Keratinocyte (primary cell): ENCODE measurements at regions not wholly inside any gene's neighbourhood (a gene's known extent, or its start where the extent isn't known, plus 50 kb on each side); places are given as distances from the start of the nearest gene placed in this dataset.

Experiments used
- DNase-seq: peaks from one replicate; pipeline ENCODE4 v3.0.0-alpha.2; 2011; ENCODE audit warnings: low read depth, missing footprints, low spot score
- FAIRE-seq: peaks from 2 replicates; lab custom pipeline; 2011; peaks lifted over from hg19 to GRCh38; lab: Jason Lieb, UNC
- H2AFZ ChIP-seq: 2 replicates; pipeline ENCODE4 v1.6.0; 2012; ENCODE audit warnings: low read length, control low read depth, inconsistent platforms; ENCODE audit not compliant: control insufficient read depth
- H3K27ac ChIP-seq: 2 replicates; pipeline ENCODE4 v1.5.1; 2011; ENCODE audit warnings: low read length; ENCODE audit not compliant: control insufficient read depth, insufficient read depth
- H3K27me3 ChIP-seq: 3 replicates; pipeline ENCODE4 v1.6.0; 2011; ENCODE audit warnings: low read length; ENCODE audit not compliant: control insufficient read depth, insufficient read depth; ENCODE audit errors: extremely low read depth
- H3K36me3 ChIP-seq, 2 experiments: 2 replicates in 1 of 2; 3 replicates in 1 of 2; pipeline ENCODE4 v1.5.1; 2011; ENCODE audit warnings: low read length in 2 of 2, mild to moderate bottlenecking in 1 of 2; ENCODE audit not compliant: control insufficient read depth in 2 of 2, insufficient read depth in 2 of 2; ENCODE audit errors: extremely low read depth in 1 of 2
- H3K4me1 ChIP-seq: 3 replicates; pipeline ENCODE4 v1.5.1; 2011; ENCODE audit warnings: low read length; ENCODE audit not compliant: control insufficient read depth, insufficient read depth; ENCODE audit errors: extremely low read depth
- H3K4me2 ChIP-seq: 3 replicates; pipeline ENCODE4 v1.6.0; 2011; ENCODE audit warnings: low read depth, low read length; ENCODE audit not compliant: control insufficient read depth, insufficient read depth; ENCODE audit errors: extremely low read depth
- H3K4me3 ChIP-seq, 3 experiments: fragments of 200-600 bp in 1 of 3; sonication (generic) in 1 of 3; 2 replicates in 2 of 3; 3 replicates in 1 of 3; pipeline ENCODE4 v1.5.1; 2011 to 2016; ENCODE audit warnings: low read length in 3 of 3, mild to moderate bottlenecking in 3 of 3, control low read depth in 2 of 3, inconsistent platforms in 1 of 3, low read depth in 1 of 3, mixed read lengths in 1 of 3, mixed run types in 1 of 3, moderate library complexity in 1 of 3; ENCODE audit not compliant: control insufficient read depth in 2 of 3, insufficient read depth in 2 of 3; ENCODE audit errors: extremely low read depth in 1 of 3
- H3K79me2 ChIP-seq: 2 replicates; pipeline ENCODE4 v1.6.0; 2012; ENCODE audit warnings: low read length; ENCODE audit not compliant: control insufficient read depth, insufficient read depth
- H3K9ac ChIP-seq: 3 replicates; pipeline ENCODE4 v1.6.0; 2011; ENCODE audit warnings: low read length; ENCODE audit not compliant: control insufficient read depth, insufficient read depth; ENCODE audit errors: extremely low read depth
- H3K9me1 ChIP-seq: 3 replicates; pipeline ENCODE4 v1.6.0; 2011; ENCODE audit warnings: low read length; ENCODE audit not compliant: control insufficient read depth, insufficient read depth; ENCODE audit errors: extremely low read depth
- H3K9me3 ChIP-seq: 2 replicates; pipeline ENCODE4 v1.5.1; 2012; ENCODE audit warnings: low read depth, low read length; ENCODE audit not compliant: control insufficient read depth
- H4K20me1 ChIP-seq: 3 replicates; pipeline ENCODE4 v1.6.0; 2011; ENCODE audit warnings: low read length; ENCODE audit not compliant: control insufficient read depth, insufficient read depth; ENCODE audit errors: extremely low read depth
- EZH2 ChIP-seq: IDR thresholded peaks from one replicate; pipeline ENCODE4 v1.6.1; 2012; ENCODE audit warnings: inconsistent platforms, mild to moderate bottlenecking, low read length, moderate library complexity
- dilution Hi-C: fragments of 300-500 bp; cut with MboI; formaldehyde crosslinking; loops from one replicate; pipeline ENCODE4 v1.7.0; 2020; ENCODE audit warnings: low sequenced_read_pairs; ENCODE audit not compliant: extremely low pct_ligation_motif_present
- TF ChIP-seq, protein P1 (sequence below), 3 experiments: IDR thresholded peaks in 1 of 3; conservative IDR thresholded peaks in 1 of 3; optimal IDR thresholded peaks in 1 of 3; 2 replicates in 2 of 3; 3 replicates in 1 of 3; pipeline versions ENCODE3 to v1.5.1; 2011; ENCODE audit warnings: low read length in 3 of 3, mild to moderate bottlenecking in 3 of 3, moderate library complexity in 2 of 3, control low read depth in 1 of 3, inconsistent platforms in 1 of 3; ENCODE audit not compliant: insufficient read depth in 2 of 3; ENCODE audit errors: extremely low read depth in 1 of 3

DNA sequence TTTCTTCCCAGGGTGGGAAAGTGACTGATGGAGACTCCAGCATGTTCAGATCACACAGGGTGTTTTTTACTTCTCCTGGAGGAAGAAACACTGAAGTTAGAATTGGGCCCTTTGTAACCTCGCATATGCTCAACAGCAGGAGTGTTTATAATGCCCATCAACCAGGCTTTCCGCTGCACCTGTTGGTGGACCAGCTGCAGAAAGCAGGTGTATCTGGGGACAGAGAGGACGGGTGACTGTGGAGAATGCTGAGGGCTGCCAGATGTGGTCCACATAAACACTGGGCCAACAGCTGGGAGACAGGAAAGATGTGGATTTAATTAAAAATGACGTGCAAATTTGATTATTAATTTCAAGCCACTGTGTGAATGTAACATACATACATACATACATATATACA lies 335.5 kb upstream of the SPRED2 start:
- H3K9ac ChIP-seq = no peak overlapping the region
- DNase-seq (no peak), FAIRE-seq (no peak)
- no peaks in the 10 kb centered on the region for H3K36me3 ChIP-seq
- no peaks in the 10 kb centered on the region for H3K9me1 ChIP-seq
- no peaks in the 10 kb centered on the region for H3K9me3 ChIP-seq
- no peaks in the 10 kb centered on the region for H3K79me2 ChIP-seq
- no peak overlapping the region for H3K27ac ChIP-seq
- no peaks in the 10 kb centered on the region for H3K27me3 ChIP-seq
- H2AFZ ChIP-seq = no peak overlapping the region
- no peak overlapping the region for H3K4me3 ChIP-seq
- no peak overlapping the region for H3K4me2 ChIP-seq
- H4K20me1 ChIP-seq = no peaks in the 10 kb centered on the region
- H3K4me1 ChIP-seq = no peaks in the 10 kb centered on the region
- TF ChIP-seq EZH2 = no peak
- TF ChIP-seq, protein P1, sequence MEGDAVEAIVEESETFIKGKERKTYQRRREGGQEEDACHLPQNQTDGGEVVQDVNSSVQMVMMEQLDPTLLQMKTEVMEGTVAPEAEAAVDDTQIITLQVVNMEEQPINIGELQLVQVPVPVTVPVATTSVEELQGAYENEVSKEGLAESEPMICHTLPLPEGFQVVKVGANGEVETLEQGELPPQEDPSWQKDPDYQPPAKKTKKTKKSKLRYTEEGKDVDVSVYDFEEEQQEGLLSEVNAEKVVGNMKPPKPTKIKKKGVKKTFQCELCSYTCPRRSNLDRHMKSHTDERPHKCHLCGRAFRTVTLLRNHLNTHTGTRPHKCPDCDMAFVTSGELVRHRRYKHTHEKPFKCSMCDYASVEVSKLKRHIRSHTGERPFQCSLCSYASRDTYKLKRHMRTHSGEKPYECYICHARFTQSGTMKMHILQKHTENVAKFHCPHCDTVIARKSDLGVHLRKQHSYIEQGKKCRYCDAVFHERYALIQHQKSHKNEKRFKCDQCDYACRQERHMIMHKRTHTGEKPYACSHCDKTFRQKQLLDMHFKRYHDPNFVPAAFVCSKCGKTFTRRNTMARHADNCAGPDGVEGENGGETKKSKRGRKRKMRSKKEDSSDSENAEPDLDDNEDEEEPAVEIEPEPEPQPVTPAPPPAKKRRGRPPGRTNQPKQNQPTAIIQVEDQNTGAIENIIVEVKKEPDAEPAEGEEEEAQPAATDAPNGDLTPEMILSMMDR (optimal IDR thresholded peaks at IDR 0.05 in 1 of 3, IDR thresholded peaks at IDR 0.05 in 1 of 3, conservative IDR thresholded peaks at IDR 0.05 in 1 of 3; ENCODE audit: extremely low read depth in 1 of 3, insufficient read depth in 2 of 3, low read length in 3 of 3) = no peak
- dilution Hi-C loops = no loop called here

DNA sequence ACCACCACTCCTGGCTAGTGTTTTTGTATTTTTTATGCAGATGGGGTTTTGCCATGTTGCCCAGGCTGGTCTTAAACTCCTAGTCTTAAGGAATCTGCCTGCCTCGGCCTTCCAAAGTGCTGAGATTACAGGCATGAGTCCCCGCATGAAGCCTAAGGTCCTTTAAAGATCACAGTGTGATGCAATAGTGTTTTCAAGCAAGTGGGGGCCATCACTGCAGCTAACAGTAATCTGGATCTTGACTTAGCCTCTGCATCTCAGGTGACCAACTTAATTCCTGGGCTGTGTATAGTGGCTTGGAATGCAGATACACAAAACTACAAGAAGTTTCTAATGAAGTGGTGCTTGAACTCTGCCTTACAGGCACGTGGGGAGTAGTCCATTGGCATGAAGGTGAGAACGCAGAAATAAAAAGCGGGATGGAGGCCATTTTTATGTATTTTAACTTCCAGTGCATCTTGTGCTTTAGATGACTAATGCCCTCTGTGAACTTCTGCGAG lies 334.4 kb upstream of the SPRED2 start:
- DNase-seq (no peak), FAIRE-seq (no peak)
- Histone ChIP-seq H3K4me3 (no peak overlapping the region), H3K9me3 (no peaks in the 10 kb centered on the region), H3K79me2 (no peaks in the 10 kb centered on the region), H3K9me1 (no peaks in the 10 kb centered on the region), H3K4me1 (no peaks in the 10 kb centered on the region), H3K27ac (no peak overlapping the region), H3K36me3 (no peaks in the 10 kb centered on the region), H3K9ac (no peak overlapping the region), H3K27me3 (no peaks in the 10 kb centered on the region), H3K4me2 (no peak overlapping the region), H4K20me1 (no peaks in the 10 kb centered on the region), H2AFZ (no peak overlapping the region)
- no peak for TF ChIP-seq EZH2
- TF ChIP-seq, protein P1 (optimal IDR thresholded peaks at IDR 0.05 in 1 of 3, IDR thresholded peaks at IDR 0.05 in 1 of 3, conservative IDR thresholded peaks at IDR 0.05 in 1 of 3; ENCODE audit: extremely low read depth in 1 of 3, insufficient read depth in 2 of 3, low read length in 3 of 3) = no peak
- dilution Hi-C loops = no loop called here
